GM12875 (cell line): ENCODE measurements at regions not wholly inside any gene's neighbourhood (a gene's known extent, or its start where the extent isn't known, plus 50 kb on each side); places are given as distances from the start of the nearest gene placed in this dataset.

Experiments
- H3K4me3 ChIP-seq: one replicate; pipeline ENCODE4 v1.5.1; 2011; ENCODE audit warnings: low read depth, low read length, control low read depth
- CTCF ChIP-seq: IDR thresholded peaks from 2 replicates; pipeline ENCODE4 v1.5.1; 2011; ENCODE audit warnings: low read depth, mild to moderate bottlenecking, control low read depth, inconsistent platforms, low read length, moderate library complexity, borderline replicate concordance; ENCODE audit not compliant: insufficient read depth

- no peak overlapping the region for H3K4me3 ChIP-seq
- TF ChIP-seq CTCF: no peak
Measured at GRCh38 chr2:145324748-145325147, 804.8 kb upstream of the ZEB2 start.

GRCh38 chr2:145323512-145323911 is 803.6 kb upstream of the ZEB2 start:
- no peak for TF ChIP-seq CTCF
- no peak overlapping the region for H3K4me3 ChIP-seq

- H3K4me3 ChIP-seq: no peak overlapping the region
- no peak for TF ChIP-seq CTCF
Measured at GRCh38 chr2:145321344-145321743, 801.4 kb upstream of the ZEB2 start.

- TF ChIP-seq CTCF: no peak
- H3K4me3 ChIP-seq: no peak overlapping the region
Measured at GRCh38 chr2:145316496-145316895, 796.6 kb upstream of the ZEB2 start.

- no peak overlapping the region for H3K4me3 ChIP-seq
- no peak for TF ChIP-seq CTCF
Measured at GRCh38 chr2:145315053-145315452, 795.1 kb upstream of the ZEB2 start.

GRCh38 chr2:145314119-145314633 is 794.3 kb upstream of the ZEB2 start:
- TF ChIP-seq CTCF: no peak
- no peak overlapping the region for H3K4me3 ChIP-seq

GRCh38 chr2:145305889-145306288 is 786.0 kb upstream of the ZEB2 start:
- no peak for TF ChIP-seq CTCF
- H3K4me3 ChIP-seq: no peak overlapping the region
